Stimulated activated effector memory CD8-positive, alpha-beta T cell treated with anti-CD3 and anti-CD28 coated beads, Interleukin-12 subunit alpha, Interleukin-12 subunit beta, amount 100 ng/mL, for 72 hours (primary cell): ENCODE measurements at regions not wholly inside any gene's neighbourhood (a gene's known extent, or its start where the extent isn't known, plus 50 kb on each side); places are given as distances from the start of the nearest gene placed in this dataset.
"Not testable (repeated sequence)": the region's sequence is repeated elsewhere in the genome, so short reads cannot be mapped to it uniquely, and the experiment has no call there.

Experiments used
- ATAC-seq: fragments of 150-1000 bp; cut with Tn5 transposase; 2 replicates; pipeline ENCODE4 v1.10.0; 2021
- DNase-seq, 2 donors: peaks; one replicate each; pipeline ENCODE4 v3.0.0; 2021 to 2022; ENCODE audit warnings: low spot score in 2 of 2
- H3K27ac Mint-ChIP-seq: one replicate; pipeline ENCODE4 v1.8.0; 2022; ENCODE audit warnings: mild to moderate bottlenecking, mixed read lengths
- H3K36me3 Mint-ChIP-seq: one replicate; pipeline ENCODE4 v1.8.0; 2022; ENCODE audit warnings: mild to moderate bottlenecking, mixed read lengths
- H3K4me1 Mint-ChIP-seq: one replicate; pipeline ENCODE4 v1.8.0; 2022; ENCODE audit warnings: mixed read lengths
- H3K4me3 Mint-ChIP-seq: one replicate; pipeline ENCODE4 v1.8.0; 2022; ENCODE audit warnings: mild to moderate bottlenecking, mixed read lengths
- H3K9me3 Mint-ChIP-seq: one replicate; pipeline ENCODE4 v1.8.0; 2022; ENCODE audit warnings: mixed read lengths

DNA sequence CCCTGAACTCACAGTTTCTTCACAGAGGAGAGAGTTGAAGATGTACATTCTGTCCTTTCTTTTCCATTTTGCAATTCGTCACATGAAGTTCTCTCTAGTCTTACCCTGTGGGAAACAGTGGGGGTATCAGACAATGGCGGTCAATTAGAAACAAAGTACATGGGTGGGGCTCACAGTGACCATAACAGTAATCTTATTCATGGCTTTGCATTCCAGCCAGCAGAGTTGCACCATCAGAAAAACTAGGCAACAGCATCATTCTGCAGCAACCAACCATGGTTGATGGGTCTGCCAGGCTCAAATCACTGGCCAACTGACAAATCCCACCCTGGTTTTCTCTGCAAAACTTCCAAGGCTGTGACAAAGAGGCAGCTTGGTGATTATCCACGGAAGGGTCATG, 414.7 kb upstream of the TSPY4 start:
- H3K4me3 Mint-ChIP-seq, ATAC-seq, H3K27ac Mint-ChIP-seq: not testable (repeated sequence)

More for the DNA sequence above, 414.7 kb upstream of the TSPY4 start:
- H3K36me3 Mint-ChIP-seq, DNase-seq, H3K4me1 Mint-ChIP-seq, H3K9me3 Mint-ChIP-seq: not testable (repeated sequence)
